ENCODE measurements at regions not wholly inside any gene's neighbourhood (a gene's known extent, or its start where the extent isn't known, plus 50 kb on each side); places are given as distances from the start of the nearest gene placed in this dataset.

DNA sequence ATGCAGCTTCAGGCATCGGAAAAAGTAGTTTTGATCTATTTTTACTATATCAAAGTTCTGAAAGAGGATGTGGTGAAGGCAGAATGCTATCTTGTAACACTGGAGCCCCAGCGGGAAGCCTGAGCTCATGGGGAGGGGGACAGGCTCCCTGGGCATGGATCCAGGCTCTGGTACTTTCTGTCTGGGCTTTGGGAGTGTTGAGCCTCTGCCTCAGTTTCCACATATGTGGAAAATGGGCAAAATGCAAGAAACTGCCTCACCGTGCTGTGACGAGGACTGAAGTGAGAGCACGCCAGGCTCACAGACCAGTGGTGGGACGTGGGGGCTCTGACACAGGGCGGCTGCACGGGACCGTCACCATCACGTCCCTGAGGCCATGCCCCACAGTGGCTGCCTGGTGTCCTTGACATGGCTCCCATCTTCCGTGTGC is 182.9 kb upstream of the SHH start:
- Histone ChIP-seq H3K4me3 (ENCODE audit: low read length) (no peak overlapping the region), H3K9ac (ENCODE audit: low read depth, low read length) (no peak overlapping the region), H3K4me1 (ENCODE audit: insufficient read depth, low read length) (no peaks in the 10 kb centered on the region), H3K27ac (ENCODE audit: low read depth, low read length) (no peak overlapping the region), H3K27me3 (ENCODE audit: insufficient read depth, low read length) (no peaks in the 10 kb centered on the region), H3K9me3 (ENCODE audit: insufficient read depth, low read depth, low read length) (no peaks in the 10 kb centered on the region), H3K36me3 (ENCODE audit: insufficient read depth, low read length) (no peaks in the 10 kb centered on the region)
- 93% methylated on average over 11 of the region's 11 CpGs for WGBS

DNA sequence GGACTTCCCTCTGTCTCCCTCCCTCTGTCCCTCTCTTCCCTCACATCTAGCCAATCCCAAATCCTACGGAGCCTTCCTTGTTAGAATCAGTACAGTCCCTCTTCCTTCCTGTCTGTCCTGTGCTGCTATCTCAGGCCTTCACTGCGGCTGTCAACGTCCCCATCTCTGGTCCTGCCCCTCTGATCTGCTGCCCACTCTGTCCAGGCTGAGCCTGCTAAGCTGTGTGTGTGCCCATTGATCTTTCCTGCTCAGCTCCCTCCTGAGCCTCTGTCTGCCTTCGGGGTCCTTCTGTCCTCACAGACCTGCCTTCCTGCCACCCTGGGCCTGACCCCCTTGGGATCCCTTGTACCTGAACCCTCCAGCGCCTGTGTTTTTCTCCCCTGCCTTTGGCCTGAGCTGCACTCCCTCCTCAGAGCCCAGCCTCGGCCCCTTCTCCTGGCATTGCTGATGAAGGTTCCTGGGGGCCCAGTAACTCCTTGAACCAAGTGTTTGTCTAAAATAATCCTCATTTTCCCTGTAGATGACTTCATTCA is 182.1 kb upstream of the SHH start:
- H3K9me3 ChIP-seq (ENCODE audit: insufficient read depth, low read depth, low read length): no peaks in the 10 kb centered on the region
- WGBS: 92% methylated on average over 6 of the region's 6 CpGs
- H3K27me3 ChIP-seq (ENCODE audit: insufficient read depth, low read length): no peaks in the 10 kb centered on the region
- no peaks in the 10 kb centered on the region for H3K36me3 ChIP-seq (ENCODE audit: insufficient read depth, low read length)
- H3K27ac ChIP-seq (ENCODE audit: low read depth, low read length): no peak overlapping the region
- H3K4me3 ChIP-seq (ENCODE audit: low read length): no peak overlapping the region
- no peaks in the 10 kb centered on the region for H3K4me1 ChIP-seq (ENCODE audit: insufficient read depth, low read length)
- H3K9ac ChIP-seq (ENCODE audit: low read depth, low read length): no peak overlapping the region

DNA sequence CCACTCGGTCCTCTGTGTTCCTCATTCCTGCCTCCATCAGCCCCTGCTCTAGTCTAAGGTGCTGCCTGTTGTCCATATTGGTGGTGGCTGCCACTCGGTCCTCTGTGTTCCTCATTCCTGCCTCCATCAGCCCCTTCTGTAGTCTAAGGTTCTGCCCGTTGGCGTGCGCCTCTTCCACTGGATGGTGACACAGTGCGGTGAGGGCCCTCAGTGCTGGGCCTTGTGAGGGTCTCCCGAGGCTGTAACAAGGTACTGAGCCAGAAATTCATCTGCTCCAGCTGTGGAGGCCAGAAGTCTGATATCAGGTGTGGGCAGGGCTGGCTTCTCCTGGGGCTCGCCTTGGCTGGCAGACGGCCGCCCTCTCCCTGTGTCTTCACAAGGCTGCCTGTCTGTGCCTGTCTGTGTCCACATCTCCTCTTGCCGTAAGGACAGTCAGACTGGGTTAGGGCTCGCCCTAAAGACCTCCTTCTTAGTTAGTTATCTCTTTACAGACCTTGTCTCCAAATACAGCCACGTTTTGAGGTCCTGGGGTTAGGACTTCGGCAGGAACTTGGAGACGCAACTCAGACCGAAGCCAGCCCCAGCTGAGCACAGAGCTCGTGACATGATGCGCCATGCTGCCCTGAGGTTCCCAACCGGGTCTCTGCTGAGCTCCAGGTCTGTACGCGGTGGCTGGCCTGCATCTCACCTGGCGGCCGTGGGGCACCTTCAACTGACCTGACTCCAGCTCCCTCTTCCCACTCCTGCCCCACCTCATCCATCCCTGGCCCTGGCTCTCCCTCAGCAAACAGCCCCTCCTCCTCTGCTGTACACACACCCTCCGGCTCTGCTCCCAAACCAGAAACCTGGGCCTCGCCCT is 181.4 kb upstream of the SHH start:
- H3K9ac ChIP-seq (ENCODE audit: low read depth, low read length): no peak overlapping the region
- H3K4me1 ChIP-seq (ENCODE audit: insufficient read depth, low read length): no peaks in the 10 kb centered on the region
- no peaks in the 10 kb centered on the region for H3K27me3 ChIP-seq (ENCODE audit: insufficient read depth, low read length)
- no peak overlapping the region for H3K4me3 ChIP-seq (ENCODE audit: low read length)
- H3K9me3 ChIP-seq (ENCODE audit: insufficient read depth, low read depth, low read length): no peaks in the 10 kb centered on the region
- WGBS: 93% methylated on average over 25 of the region's 25 CpGs
- H3K27ac ChIP-seq (ENCODE audit: low read depth, low read length): no peak overlapping the region
- H3K36me3 ChIP-seq (ENCODE audit: insufficient read depth, low read length): no peaks in the 10 kb centered on the region

DNA sequence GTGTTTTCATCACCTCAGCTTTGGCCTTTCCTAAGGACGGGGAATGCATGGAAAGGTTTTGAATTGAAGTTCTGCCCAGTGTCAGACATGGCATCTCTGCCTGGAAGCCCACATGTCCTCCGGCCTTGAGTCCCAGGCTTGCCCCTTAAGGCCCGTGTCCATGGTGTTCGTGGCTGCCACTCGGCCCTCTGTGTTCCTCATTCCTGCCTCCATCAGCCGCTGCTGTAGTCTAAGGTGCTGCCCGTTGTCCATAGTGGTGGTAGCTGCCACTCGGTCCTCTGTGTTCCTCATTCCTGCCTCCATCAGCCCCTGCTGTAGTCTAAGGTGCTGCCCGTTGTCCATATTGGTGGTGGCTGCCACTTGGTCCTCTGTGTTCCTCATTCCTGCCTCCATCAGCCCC is 180.7 kb upstream of the SHH start:
- H3K4me3 ChIP-seq (ENCODE audit: low read length): no peak overlapping the region
- no peak overlapping the region for H3K9ac ChIP-seq (ENCODE audit: low read depth, low read length)
- no peak overlapping the region for H3K27ac ChIP-seq (ENCODE audit: low read depth, low read length)
- no peaks in the 10 kb centered on the region for H3K9me3 ChIP-seq (ENCODE audit: insufficient read depth, low read depth, low read length)
- WGBS: 93% methylated on average over 9 of the region's 9 CpGs
- no peaks in the 10 kb centered on the region for H3K36me3 ChIP-seq (ENCODE audit: insufficient read depth, low read length)
- no peaks in the 10 kb centered on the region for H3K27me3 ChIP-seq (ENCODE audit: insufficient read depth, low read length)
- H3K4me1 ChIP-seq (ENCODE audit: insufficient read depth, low read length): no peaks in the 10 kb centered on the region

DNA sequence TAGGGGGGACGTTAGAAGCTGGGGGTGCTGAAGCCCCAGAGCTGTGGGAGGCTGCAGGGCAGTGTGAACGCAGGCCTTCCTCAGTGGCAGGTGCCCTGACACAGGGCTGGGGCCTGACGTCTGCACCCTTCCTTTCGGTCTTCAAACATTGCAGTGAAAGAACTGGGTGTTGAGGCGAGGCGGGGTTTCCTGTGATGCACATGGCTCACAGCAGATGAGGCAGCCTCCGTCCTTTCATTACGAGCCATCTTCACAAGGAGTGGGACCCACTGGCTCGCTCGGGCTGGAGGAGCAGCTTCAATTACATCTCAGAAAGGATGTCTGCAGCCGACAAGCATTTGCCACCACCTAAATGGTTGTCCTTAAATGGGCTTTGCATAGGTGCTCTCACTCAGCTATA is 180.3 kb upstream of the SHH start:
- WGBS: 92% methylated on average over 11 of the region's 11 CpGs
- Histone ChIP-seq H3K9ac (ENCODE audit: low read depth, low read length) (no peak overlapping the region), H3K27me3 (ENCODE audit: insufficient read depth, low read length) (no peaks in the 10 kb centered on the region), H3K9me3 (ENCODE audit: insufficient read depth, low read depth, low read length) (no peaks in the 10 kb centered on the region), H3K4me3 (ENCODE audit: low read length) (no peak overlapping the region), H3K27ac (ENCODE audit: low read depth, low read length) (no peak overlapping the region), H3K4me1 (ENCODE audit: insufficient read depth, low read length) (no peaks in the 10 kb centered on the region), H3K36me3 (ENCODE audit: insufficient read depth, low read length) (no peaks in the 10 kb centered on the region)

DNA sequence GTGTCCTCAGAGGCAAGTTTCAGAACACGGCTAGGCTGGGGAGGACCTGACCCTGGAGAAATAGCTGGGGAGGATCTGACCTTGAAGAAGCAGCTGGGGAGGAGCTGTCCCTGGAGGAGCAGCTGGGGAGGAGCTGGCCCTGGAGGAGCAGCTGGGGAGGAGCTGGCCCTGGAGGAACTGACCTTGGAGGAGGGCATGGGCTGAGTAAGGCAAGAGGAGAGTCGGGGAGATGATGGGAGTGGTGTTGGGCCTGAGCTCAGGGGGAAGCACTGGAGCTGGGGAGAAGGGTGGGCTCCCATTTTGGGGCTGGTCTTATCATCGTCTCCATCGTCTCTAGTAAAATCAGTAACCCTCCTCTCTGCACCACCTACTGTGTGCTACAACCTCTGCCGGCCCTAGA is 179.8 kb upstream of the SHH start:
- Histone ChIP-seq H3K27me3 (ENCODE audit: insufficient read depth, low read length) (no peaks in the 10 kb centered on the region), H3K4me3 (ENCODE audit: low read length) (no peak overlapping the region), H3K4me1 (ENCODE audit: insufficient read depth, low read length) (no peaks in the 10 kb centered on the region), H3K27ac (ENCODE audit: low read depth, low read length) (no peak overlapping the region), H3K36me3 (ENCODE audit: insufficient read depth, low read length) (no peaks in the 10 kb centered on the region), H3K9me3 (ENCODE audit: insufficient read depth, low read depth, low read length) (no peaks in the 10 kb centered on the region), H3K9ac (ENCODE audit: low read depth, low read length) (no peak overlapping the region)
- 86% methylated on average over 5 of the region's 5 CpGs for WGBS

DNA sequence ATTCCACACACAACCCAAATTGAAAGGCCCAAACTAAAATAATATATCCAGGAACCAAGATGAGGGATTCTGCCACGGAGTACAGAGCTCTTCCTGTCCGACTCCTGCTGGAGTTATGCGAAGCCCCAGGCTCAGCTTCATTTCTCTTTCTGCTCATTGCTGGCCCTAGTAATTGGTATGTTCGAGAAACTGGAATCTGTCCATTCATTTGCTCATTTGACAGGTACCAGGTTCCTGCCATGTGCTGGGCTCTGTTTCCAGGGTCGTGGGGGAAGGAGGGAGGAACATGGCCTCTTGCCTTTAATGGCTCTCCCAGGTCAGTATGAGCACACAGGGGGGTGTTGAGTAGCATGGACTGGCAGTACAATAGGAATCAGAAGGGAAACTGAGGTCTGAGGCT is 179.2 kb upstream of the SHH start:
- Histone ChIP-seq H3K9ac (ENCODE audit: low read depth, low read length) (no peak overlapping the region), H3K27me3 (ENCODE audit: insufficient read depth, low read length) (no peaks in the 10 kb centered on the region), H3K27ac (ENCODE audit: low read depth, low read length) (no peak overlapping the region), H3K36me3 (ENCODE audit: insufficient read depth, low read length) (no peaks in the 10 kb centered on the region), H3K4me1 (ENCODE audit: insufficient read depth, low read length) (no peaks in the 10 kb centered on the region), H3K4me3 (ENCODE audit: low read length) (no peak overlapping the region), H3K9me3 (ENCODE audit: insufficient read depth, low read depth, low read length) (no peaks in the 10 kb centered on the region)
- 90% methylated on average over 5 of the region's 5 CpGs for WGBS

DNA sequence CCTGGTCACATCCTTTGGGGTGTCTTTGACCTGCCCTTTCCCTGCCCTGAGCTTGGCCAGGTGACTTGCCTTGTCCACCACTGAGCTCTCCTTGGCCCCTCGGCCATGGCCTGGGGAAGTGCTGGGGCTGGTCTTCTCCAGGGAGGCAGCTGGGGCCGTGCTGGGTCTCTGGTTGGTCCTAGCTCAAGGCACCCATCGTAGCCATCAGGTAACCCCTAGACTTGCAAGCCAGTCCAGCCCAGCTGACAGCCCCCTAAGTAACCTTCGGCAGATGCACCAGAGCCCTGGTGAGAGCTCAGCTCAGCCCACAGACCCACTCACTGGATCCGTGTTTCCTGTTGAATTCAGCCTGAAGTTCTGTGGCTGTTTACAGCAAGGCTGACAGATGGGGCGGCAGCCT is 176.2 kb upstream of the SHH start:
- Histone ChIP-seq H3K27ac (ENCODE audit: low read depth, low read length) (no peak overlapping the region), H3K9ac (ENCODE audit: low read depth, low read length) (no peak overlapping the region), H3K36me3 (ENCODE audit: insufficient read depth, low read length) (no peaks in the 10 kb centered on the region), H3K27me3 (ENCODE audit: insufficient read depth, low read length) (no peaks in the 10 kb centered on the region), H3K4me3 (ENCODE audit: low read length) (no peak overlapping the region), H3K9me3 (ENCODE audit: insufficient read depth, low read depth, low read length) (no peaks in the 10 kb centered on the region), H3K4me1 (ENCODE audit: insufficient read depth, low read length) (no peaks in the 10 kb centered on the region)
- WGBS: 94% methylated on average over 6 of the region's 6 CpGs

DNA sequence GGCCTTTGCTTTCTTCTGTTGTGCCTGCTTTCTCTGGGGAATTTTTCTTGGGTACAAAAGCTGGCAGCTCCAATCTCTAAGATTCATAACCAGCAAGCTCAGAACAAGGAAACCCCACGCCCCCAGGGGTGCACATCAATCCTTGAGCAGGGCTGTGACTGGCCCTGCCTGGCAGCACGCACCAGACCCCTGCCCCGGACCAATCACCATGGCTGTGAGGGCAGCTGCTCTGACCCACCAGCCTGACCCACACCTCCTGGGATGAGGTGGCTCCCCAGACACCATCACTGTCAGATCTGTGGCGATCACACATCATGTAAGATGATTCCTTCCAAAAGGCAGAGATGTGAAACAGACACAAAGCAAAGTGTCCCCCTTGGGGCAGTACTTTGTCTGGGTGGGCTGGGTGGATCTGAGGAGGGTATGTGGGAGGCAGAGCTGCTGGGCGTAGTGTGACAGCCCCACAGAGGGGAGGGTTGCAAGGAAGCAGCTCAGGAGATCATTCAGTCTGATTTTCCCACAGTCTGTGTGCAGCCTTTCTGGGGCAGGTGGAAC is 175.5 kb upstream of the SHH start:
- H3K9ac ChIP-seq (ENCODE audit: low read depth, low read length): no peak overlapping the region
- no peak overlapping the region for H3K4me3 ChIP-seq (ENCODE audit: low read length)
- no peaks in the 10 kb centered on the region for H3K9me3 ChIP-seq (ENCODE audit: insufficient read depth, low read depth, low read length)
- H3K27ac ChIP-seq (ENCODE audit: low read depth, low read length): no peak overlapping the region
- WGBS: 89% methylated on average over 5 of the region's 5 CpGs
- no peaks in the 10 kb centered on the region for H3K4me1 ChIP-seq (ENCODE audit: insufficient read depth, low read length)
- no peaks in the 10 kb centered on the region for H3K27me3 ChIP-seq (ENCODE audit: insufficient read depth, low read length)
- H3K36me3 ChIP-seq (ENCODE audit: insufficient read depth, low read length): no peaks in the 10 kb centered on the region

DNA sequence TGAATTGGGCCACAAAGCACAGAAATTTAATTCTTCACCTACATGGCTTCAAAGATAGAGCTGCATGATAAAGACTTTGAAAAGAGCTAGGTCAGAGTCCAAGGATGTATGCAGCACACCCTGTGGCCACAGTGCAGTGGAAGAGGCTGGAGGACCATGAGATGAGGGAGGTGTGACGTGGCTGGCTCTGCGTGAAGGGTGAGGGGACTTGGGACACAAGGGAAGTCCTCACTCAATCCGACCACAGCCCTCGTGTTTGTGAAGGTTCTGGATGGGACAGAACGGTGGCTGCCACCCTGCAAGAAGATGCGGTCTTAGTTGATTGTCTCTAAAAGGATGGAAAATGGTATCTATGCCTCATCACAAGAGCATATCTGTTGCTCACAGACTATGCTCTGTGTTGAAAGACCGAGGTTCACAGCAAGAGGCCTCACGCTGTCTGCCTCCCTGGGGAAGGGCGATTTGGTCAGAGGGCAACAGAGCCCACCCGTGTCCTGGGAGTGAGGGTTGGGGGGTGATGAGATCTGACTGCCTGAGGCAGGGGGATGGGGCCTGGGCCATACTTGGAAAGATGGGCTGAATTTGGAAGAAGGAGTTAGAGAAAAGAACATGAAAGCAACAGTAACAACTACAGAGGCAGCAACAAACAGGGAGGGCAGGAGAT is 174.4 kb upstream of the SHH start:
- Histone ChIP-seq H3K4me1 (ENCODE audit: insufficient read depth, low read length) (no peaks in the 10 kb centered on the region), H3K27ac (ENCODE audit: low read depth, low read length) (no peak overlapping the region), H3K4me3 (ENCODE audit: low read length) (no peak overlapping the region), H3K36me3 (ENCODE audit: insufficient read depth, low read length) (no peaks in the 10 kb centered on the region), H3K27me3 (ENCODE audit: insufficient read depth, low read length) (no peaks in the 10 kb centered on the region), H3K9ac (ENCODE audit: low read depth, low read length) (no peak overlapping the region), H3K9me3 (ENCODE audit: insufficient read depth, low read depth, low read length) (no peaks in the 10 kb centered on the region)
- 84% methylated on average over 10 of the region's 10 CpGs for WGBS

DNA sequence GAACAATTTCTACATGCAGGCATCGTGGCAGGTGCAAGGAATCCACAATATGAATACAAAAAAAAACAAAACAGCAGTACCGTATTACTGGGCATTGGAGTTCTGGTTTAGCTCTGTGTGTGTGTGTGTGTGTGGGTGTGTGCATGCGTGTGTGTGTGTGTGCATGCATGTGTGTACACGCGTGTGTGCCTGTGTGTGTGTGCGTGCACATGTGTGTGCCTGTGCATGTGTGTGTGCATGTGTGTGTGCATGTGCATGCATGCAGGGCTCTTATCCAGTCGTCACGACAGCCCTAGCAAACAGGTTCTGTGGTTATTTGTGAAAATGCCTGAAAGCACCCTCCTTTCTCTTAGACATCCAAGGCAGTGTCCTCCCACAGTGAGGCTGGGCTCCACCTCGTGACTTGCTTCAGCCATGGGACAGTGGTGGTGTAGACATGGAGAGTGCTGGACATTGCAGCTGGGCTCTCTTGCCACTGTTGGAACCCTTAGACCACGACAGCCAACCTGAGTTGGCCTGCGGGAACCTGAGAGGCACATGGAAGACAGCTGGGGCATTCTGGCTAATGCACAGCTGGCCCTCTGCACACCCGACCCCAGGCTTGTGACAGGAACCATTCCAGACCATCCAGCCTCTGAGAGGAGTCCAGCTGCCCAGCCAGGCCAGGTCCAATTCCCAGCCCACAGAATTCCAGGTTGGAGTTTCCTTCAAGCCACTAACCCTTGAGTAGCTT is 173.4 kb upstream of the SHH start:
- H3K4me1 ChIP-seq (ENCODE audit: insufficient read depth, low read length): no peaks in the 10 kb centered on the region
- no peaks in the 10 kb centered on the region for H3K27me3 ChIP-seq (ENCODE audit: insufficient read depth, low read length)
- no peaks in the 10 kb centered on the region for H3K9me3 ChIP-seq (ENCODE audit: insufficient read depth, low read depth, low read length)
- 85% methylated on average over 12 of the region's 12 CpGs for WGBS
- H3K4me3 ChIP-seq (ENCODE audit: low read length): no peak overlapping the region
- no peaks in the 10 kb centered on the region for H3K36me3 ChIP-seq (ENCODE audit: insufficient read depth, low read length)
- H3K27ac ChIP-seq (ENCODE audit: low read depth, low read length): no peak overlapping the region
- no peak overlapping the region for H3K9ac ChIP-seq (ENCODE audit: low read depth, low read length)

Data from HUES64 (cell line).